ENCODE measurements at regions not wholly inside any gene's neighbourhood (a gene's known extent, or its start where the extent isn't known, plus 50 kb on each side); places are given as distances from the start of the nearest gene placed in this dataset.

- FAIRE-seq (no peak), DNase-seq (ENCODE audit: low read depth in 1 of 2, low spot score in 2 of 2) (no peak)
- Histone ChIP-seq H2BK20ac (ENCODE audit: low read length) (no peak overlapping the region), H3K27me3 (replicated peaks in 1 of 4; ENCODE audit: control insufficient read depth in 3 of 4, extremely low read depth in 1 of 4, insufficient read depth in 3 of 4, low read length in 3 of 4) (no peaks in the 10 kb centered on the region), H4K8ac (ENCODE audit: extremely low read depth, insufficient read depth, low read length) (no peak overlapping the region), H3K9me3 (ENCODE audit: insufficient read depth in 2 of 2, low read depth in 1 of 2, low read length in 1 of 2) (no peaks in the 10 kb centered on the region), H2AK5ac (ENCODE audit: low read depth, low read length) (no peak overlapping the region), H3K23ac (ENCODE audit: insufficient read length) (no peak overlapping the region), H3K36me3 (ENCODE audit: control insufficient read depth in 2 of 4, insufficient read depth in 4 of 4, low read length in 3 of 4) (no peaks in the 10 kb centered on the region), H3K79me1 (ENCODE audit: low read depth, low read length) (no peaks in the 10 kb centered on the region), H3K18ac (ENCODE audit: extremely low read depth, low read length) (no peak overlapping the region), H2BK120ac (replicated peaks; ENCODE audit: low read depth, low read length) (no peak overlapping the region), H3K4ac (replicated peaks; ENCODE audit: insufficient read length, low read depth, low read length) (no peak overlapping the region), H4K91ac (replicated peaks; ENCODE audit: insufficient read length, low read length) (no peak overlapping the region), H3K23me2 (ENCODE audit: low read depth, low read length) (no peaks in the 10 kb centered on the region), H2BK12ac (ENCODE audit: low read depth, low read length) (no peak overlapping the region), H4K20me1 (replicated peaks in 1 of 2; ENCODE audit: control insufficient read depth in 1 of 2, insufficient read depth in 2 of 2, low read length in 2 of 2) (no peaks in the 10 kb centered on the region), H2BK5ac (ENCODE audit: low read depth, low read length) (no peak overlapping the region), H3K56ac (replicated peaks; ENCODE audit: insufficient read length, low read depth, low read length) (no peak overlapping the region), H4K5ac (ENCODE audit: insufficient read length, low read depth, low read length) (no peak overlapping the region), H2AFZ (ENCODE audit: low read length) (no peak overlapping the region), H3K14ac (ENCODE audit: insufficient read length) (no peak overlapping the region), H2BK15ac (ENCODE audit: low read length) (0 out of 2 replicates have a peak overlapping the region, but pooled peaks have one; percentile 40), H3K4me1 (replicated peaks in 1 of 4; ENCODE audit: control insufficient read depth in 3 of 4, insufficient read depth in 4 of 4, low read length in 3 of 4) (peaks cover 0 to 2% (median 0%) of the 10 kb centered on the region in 4 experiments; a peak in 3 of 7 replicates), H3K9ac (replicated peaks in 1 of 4; ENCODE audit: extremely low read depth in 1 of 4, low read depth in 3 of 4, low read length in 3 of 4) (no peak overlapping the region), H3K79me2 (ENCODE audit: control insufficient read depth in 1 of 2, insufficient read depth in 2 of 2, low read length in 2 of 2) (no peaks in the 10 kb centered on the region), H3K4me3 (ENCODE audit: extremely low read depth in 1 of 4, insufficient read depth in 2 of 4, low read depth in 3 of 4, low read length in 4 of 4) (no peak overlapping the region), H3K27ac (ENCODE audit: low read depth, low read length) (no peak overlapping the region), H3K4me2 (ENCODE audit: insufficient read depth in 1 of 2, low read depth in 2 of 2, low read length in 2 of 2) (no peak overlapping the region)
- WGBS, 2 experiments (ENCODE audit: extremely low coverage in 1 of 2, insufficient coverage in 1 of 2, insufficient read length in 1 of 2, insufficient replicate concordance in 2 of 2, low coverage in 1 of 2, low lambda C conversion rate in 2 of 2, missing lambda C conversion rate in 1 of 2) = 93% methylated on average over 8 of the region's 8 CpGs; no CpG with 5 or more reads in 1 of the 2 experiments
- ChIA-PET POLR2A (ENCODE audit: partially characterized antibody) (no interaction called here), CTCF (ENCODE audit: partially characterized antibody) (interaction anchor here (0.9 kb wide), 1 partner anchor 36 kb away, joined by 3 read pairs; no protein-coding TSS in a partner anchor)
- no peak for TF ChIP-seq PHF8 (conservative IDR thresholded peaks at IDR 0.05; ENCODE audit: low read depth, low read length)
- TF ChIP-seq SP4 (IDR thresholded peaks at IDR 0.05; ENCODE audit: low read length) = no peak
These were observed 74.2 kb upstream of the NLK start for GRCh38 chr17:27968206-27968732.
